ENCODE measurements at regions not wholly inside any gene's neighbourhood (a gene's known extent, or its start where the extent isn't known, plus 50 kb on each side); places are given as distances from the start of the nearest gene placed in this dataset.

DNA sequence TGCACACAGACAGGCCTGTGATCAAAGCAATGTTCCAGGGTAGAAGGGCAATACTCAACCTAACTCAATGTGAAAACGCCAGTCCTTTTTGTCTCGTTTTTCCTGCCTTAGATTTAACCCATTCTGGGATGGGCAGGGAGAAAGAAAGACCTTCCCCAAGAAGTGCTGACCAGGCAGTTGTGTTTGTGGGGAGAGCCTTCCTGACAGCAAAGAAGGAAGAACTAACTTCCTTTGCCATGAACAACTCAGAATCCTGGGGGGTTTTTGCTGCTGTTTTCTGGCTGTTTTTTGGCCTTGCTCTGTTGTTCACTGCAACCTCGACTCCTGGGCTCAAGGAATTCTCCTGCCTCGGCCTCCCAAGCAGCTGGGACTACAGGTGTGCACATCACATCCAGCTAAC, 112.0 kb upstream of the RAB4A start:
- DNase-seq (no peak), ATAC-seq (no peak)
- no peak for TF ChIP-seq CTCF (IDR thresholded peaks at IDR 0.05)
- Histone ChIP-seq H3K4me3 (no peak overlapping the region), H3K36me3 (ENCODE audit: low read depth) (no peaks in the 10 kb centered on the region), H3K9me3 (no peaks in the 10 kb centered on the region), H3K4me1 (ENCODE audit: low read depth) (peaks cover 2% of the 10 kb centered on the region)
- intact Hi-C loops (cut with DNase I, micrococcal nuclease), result no loop called here

GRCh38 chr1:229159668-229160544, 111.0 kb upstream of the RAB4A start:
- no peak for TF ChIP-seq CTCF (IDR thresholded peaks at IDR 0.05)
- DNase-seq (no peak), ATAC-seq (no peak)
- Histone ChIP-seq H3K36me3 (ENCODE audit: low read depth) (no peaks in the 10 kb centered on the region), H3K9me3 (no peaks in the 10 kb centered on the region), H3K4me3 (no peak overlapping the region), H3K4me1 (ENCODE audit: low read depth) (peaks cover 12% of the 10 kb centered on the region)
- intact Hi-C loops (cut with DNase I, micrococcal nuclease), result no loop called here

GRCh38 chr1:229161740-229162139, 109.2 kb upstream of the RAB4A start:
- Histone ChIP-seq H3K4me1 (ENCODE audit: low read depth) (peaks cover 17% of the 10 kb centered on the region), H3K9me3 (no peaks in the 10 kb centered on the region), H3K36me3 (ENCODE audit: low read depth) (no peaks in the 10 kb centered on the region), H3K4me3 (no peak overlapping the region)
- no peak for TF ChIP-seq CTCF (IDR thresholded peaks at IDR 0.05)
- ATAC-seq (no peak), DNase-seq (no peak)
- intact Hi-C loops (cut with DNase I, micrococcal nuclease), result no loop called here

DNA sequence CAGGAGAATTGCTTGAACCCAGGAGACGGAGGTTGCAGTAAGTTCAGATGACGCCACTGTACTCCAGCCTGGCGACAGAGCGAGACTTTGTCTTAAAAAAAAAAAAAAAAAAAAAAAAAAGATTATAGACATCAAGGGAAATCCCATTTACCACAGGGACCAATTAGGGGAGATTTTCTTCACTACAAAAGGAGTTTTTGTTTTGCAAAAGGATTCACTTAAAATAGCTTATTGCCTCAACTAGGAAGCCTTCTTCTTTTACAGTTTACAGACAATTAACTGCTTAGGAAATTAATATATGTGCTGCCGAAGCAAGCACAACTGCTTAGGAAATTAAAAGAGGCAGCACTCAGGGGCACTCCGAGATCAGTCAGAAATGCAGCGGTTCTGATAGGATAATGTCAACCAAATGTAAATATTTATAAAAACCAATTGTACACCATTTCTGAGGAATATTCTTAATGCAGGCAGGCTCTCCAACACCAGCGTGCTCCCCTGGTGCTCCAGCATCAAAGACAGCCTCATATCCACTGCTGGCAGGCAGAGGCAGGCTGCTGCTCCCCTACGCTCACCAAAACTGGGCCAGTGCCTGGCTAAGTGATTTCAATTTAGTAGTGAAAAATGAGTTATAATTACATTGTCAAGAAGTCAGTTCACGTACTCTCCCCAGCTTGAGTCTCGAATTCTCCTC, 107.9 kb upstream of the RAB4A start:
- ATAC-seq (no peak), DNase-seq (no peak)
- H3K4me1 ChIP-seq (ENCODE audit: low read depth), result peaks cover 17% of the 10 kb centered on the region
- no peak overlapping the region for H3K4me3 ChIP-seq
- no peaks in the 10 kb centered on the region for H3K9me3 ChIP-seq
- no peak for TF ChIP-seq CTCF (IDR thresholded peaks at IDR 0.05)
- intact Hi-C loops (cut with DNase I, micrococcal nuclease), result no loop called here
- no peaks in the 10 kb centered on the region for H3K36me3 ChIP-seq (ENCODE audit: low read depth)

- intact Hi-C loops (cut with DNase I, micrococcal nuclease), result no loop called here
- peak in 1 of 3 donors; percentile 61 for DNase-seq
- H3K4me3 ChIP-seq, result no peak overlapping the region
- peaks cover 17% of the 10 kb centered on the region for H3K4me1 ChIP-seq (ENCODE audit: low read depth)
- peak; percentile 84 for ATAC-seq
- H3K36me3 ChIP-seq (ENCODE audit: low read depth), result no peaks in the 10 kb centered on the region
- no peak for TF ChIP-seq CTCF (IDR thresholded peaks at IDR 0.05)
- no peaks in the 10 kb centered on the region for H3K9me3 ChIP-seq
Observed at GRCh38 chr1:229164348-229164747, 106.6 kb upstream of the RAB4A start.

Data from mucosa of descending colon (tissue), 3 donors.